Ascending aorta (tissue), 2 donors: ENCODE measurements at regions not wholly inside any gene's neighbourhood (a gene's known extent, or its start where the extent isn't known, plus 50 kb on each side); places are given as distances from the start of the nearest gene placed in this dataset.
A peak's percentile ranks its signal among the peaks of the same experiment; 100 is the strongest.

Source experiments
- DNase-seq, 2 donors: peaks; one replicate each; pipeline ENCODE4 v3.0.0-alpha.2; 2019; ENCODE audit warnings: low spot score in 2 of 2
- H3K27ac ChIP-seq, 2 donors: fragments of 200-600 bp; sonication (generic); one replicate each; pipeline ENCODE4 v1.5.1; 2016 to 2017; ENCODE audit warnings: mild to moderate bottlenecking in 1 of 2
- H3K27me3 ChIP-seq: fragments of 200-600 bp; sonication (generic); one replicate; pipeline ENCODE4 v1.5.1; 2017
- H3K36me3 ChIP-seq, 2 donors: fragments of 200-600 bp; sonication (generic); one replicate each; pipeline ENCODE4 v1.5.1; 2016
- H3K4me1 ChIP-seq, 2 donors: fragments of 200-600 bp; sonication (generic); one replicate each; pipeline ENCODE4 v1.5.1; 2016 to 2017; ENCODE audit warnings: mild to moderate bottlenecking in 1 of 2
- H3K4me3 ChIP-seq, 2 donors: fragments of 200-600 bp; sonication (generic); one replicate each; pipeline ENCODE4 v1.5.1; 2016 to 2017; ENCODE audit warnings: mild to moderate bottlenecking in 1 of 2
- H3K9me3 ChIP-seq, 2 donors: fragments of 200-600 bp; sonication (generic); one replicate each; pipeline ENCODE4 v1.5.1; 2016
- CTCF ChIP-seq, 3 experiments: fragments of 200-600 bp in 2 of 3; fragments of 450-650 bp in 1 of 3; sonication (generic) in 2 of 3; IDR thresholded peaks; one replicate each; pipeline ENCODE4 v1.5.1; 2016 to 2019; ENCODE audit warnings: antibody characterized with exemption in 3 of 3, mild to moderate bottlenecking in 1 of 3, moderate library complexity in 1 of 3
- intact Hi-C: fragments of 100-400 bp; cut with DNase I; formaldehyde crosslinking; loops from one replicate; pipeline ENCODE4 v1.15.1; 2023

GRCh38 chr2:12479065-12479601 is 237.6 kb upstream of the TRIB2 start:
- TF ChIP-seq CTCF (IDR thresholded peaks at IDR 0.05): no peak
- Histone ChIP-seq H3K4me3 (no peak overlapping the region), H3K27ac (peak overlapping the region; percentile 35 to 41), H3K4me1 (peaks cover 0 to 12% of the 10 kb centered on the region in 2 donors), H3K27me3 (no peaks in the 10 kb centered on the region), H3K36me3 (no peaks in the 10 kb centered on the region), H3K9me3 (peaks cover 0 to 8% of the 10 kb centered on the region in 2 donors)
- no peak for DNase-seq
- intact Hi-C loops: loop anchor here (5.0 kb wide), 1 partner anchor 238 kb away; the partner anchor contains the start of gene TRIB2

DNA sequence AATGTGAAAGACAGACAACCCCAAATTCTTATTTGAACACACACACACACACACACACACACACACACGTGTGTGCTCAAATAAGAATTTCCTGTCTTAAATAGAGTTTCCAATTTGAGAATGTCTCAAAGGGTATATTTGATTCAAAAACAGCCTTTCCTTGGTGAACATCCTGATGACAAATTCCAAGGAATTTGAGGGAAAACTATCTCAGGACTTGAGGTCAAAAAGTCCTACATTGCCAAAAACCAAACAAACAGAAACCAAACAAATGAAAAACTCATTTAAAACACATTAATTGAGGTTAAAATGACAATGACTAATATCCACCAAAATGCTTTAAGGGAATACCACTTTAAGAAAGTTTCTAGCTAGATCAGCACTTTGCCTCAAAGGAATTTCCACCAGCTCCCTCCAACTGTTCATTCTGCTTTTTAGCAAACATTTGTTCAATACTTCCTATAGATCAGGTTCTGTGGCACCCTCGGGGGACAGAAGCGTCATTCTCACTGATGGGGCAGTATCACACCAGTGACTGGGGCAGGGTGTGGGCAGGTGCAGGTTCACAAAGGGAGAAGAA is 232.1 kb upstream of the TRIB2 start:
- intact Hi-C loops: no loop called here
- H3K4me3 ChIP-seq: no peak overlapping the region
- H3K27ac ChIP-seq: peak overlapping the region; percentile 3 to 22
- no peaks in the 10 kb centered on the region for H3K36me3 ChIP-seq
- DNase-seq: no peak
- TF ChIP-seq CTCF (IDR thresholded peaks at IDR 0.05): no peak
- H3K9me3 ChIP-seq: peaks cover 0 to 8% of the 10 kb centered on the region in 2 donors
- H3K4me1 ChIP-seq: peaks cover 0 to 13% of the 10 kb centered on the region in 2 donors
- H3K27me3 ChIP-seq: no peaks in the 10 kb centered on the region

- H3K9me3 ChIP-seq: peaks cover 0 to 8% of the 10 kb centered on the region in 2 donors
- peak overlapping the region; percentile 9 for H3K27ac ChIP-seq
- no peak for DNase-seq
Observed at GRCh38 chr2:12486205-12487118, 230.3 kb upstream of the TRIB2 start.

DNA sequence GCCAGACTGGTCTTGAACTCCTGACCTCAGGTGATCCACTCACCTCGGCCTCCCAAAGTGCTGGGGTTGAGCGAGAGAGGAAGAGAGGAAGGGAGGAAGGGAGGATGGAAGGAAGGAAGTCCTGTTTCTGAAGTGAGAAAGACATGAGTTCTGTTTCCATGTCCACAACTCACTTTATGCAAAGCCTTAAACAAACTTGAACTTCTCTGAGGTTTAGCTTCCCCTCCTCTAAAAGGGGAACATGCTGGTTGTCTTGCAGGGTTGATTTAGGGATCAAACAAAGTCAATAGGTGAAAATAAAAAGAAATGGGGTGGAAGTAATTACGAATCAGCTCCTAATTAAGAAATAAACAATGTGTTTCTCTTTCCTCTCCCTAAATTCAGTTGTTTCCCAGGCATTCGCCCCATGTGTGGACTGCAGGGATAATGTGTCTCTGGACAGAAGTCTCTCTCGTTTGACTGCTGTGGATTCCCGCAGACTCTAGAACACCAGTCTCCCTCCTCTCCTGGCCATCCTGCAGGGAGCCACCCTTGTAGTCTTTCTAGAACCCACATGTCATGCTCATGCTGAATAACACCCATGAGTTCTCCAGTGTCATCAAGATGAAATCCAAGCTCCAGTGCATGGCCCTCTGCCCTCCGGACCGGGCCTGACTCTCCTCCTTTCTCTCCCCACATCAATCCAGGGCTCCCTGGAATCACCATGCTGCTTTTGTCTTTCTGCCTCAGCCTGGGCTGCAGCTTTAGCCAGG is 229.3 kb upstream of the TRIB2 start:
- DNase-seq: no peak
- H3K36me3 ChIP-seq: no peaks in the 10 kb centered on the region
- no peak overlapping the region for H3K4me3 ChIP-seq
- intact Hi-C loops: no loop called here
- no peak for TF ChIP-seq CTCF (IDR thresholded peaks at IDR 0.05)
- H3K9me3 ChIP-seq: peaks cover 0 to 8% of the 10 kb centered on the region in 2 donors
- H3K27ac ChIP-seq: peak overlapping the region in 1 of 2 donors; percentile 9
- H3K27me3 ChIP-seq: no peaks in the 10 kb centered on the region
- H3K4me1 ChIP-seq: peaks cover 0 to 10% of the 10 kb centered on the region in 2 donors

More at GRCh38 chr2:12486205-12487118, 230.3 kb upstream of the TRIB2 start:
- Histone ChIP-seq H3K4me3 (no peak overlapping the region), H3K27me3 (no peaks in the 10 kb centered on the region), H3K4me1 (peaks cover 0 to 10% of the 10 kb centered on the region in 2 donors), H3K36me3 (no peaks in the 10 kb centered on the region)
- no peak for TF ChIP-seq CTCF (IDR thresholded peaks at IDR 0.05)
- intact Hi-C loops: no loop called here
